Body of pancreas (tissue), 4 donors: ENCODE measurements at regions not wholly inside any gene's neighbourhood (a gene's known extent, or its start where the extent isn't known, plus 50 kb on each side); places are given as distances from the start of the nearest gene placed in this dataset.

Experiments
- ATAC-seq: fragments of 150-250 bp; one replicate; pipeline ENCODE4 v1.9.1; 2016
- DNase-seq, 4 donors: peaks; one replicate each; pipeline ENCODE4 v3.0.0-alpha.2; 2019
- H3K27ac ChIP-seq, 4 donors: fragments of 200-600 bp; sonication (generic); 1 replicate in 3 of 4; 2 replicates in 1 of 4; pipeline versions ENCODE4 v1.5.1 to v1.6.1; 2016 to 2019; ENCODE audit warnings: mild to moderate bottlenecking in 1 of 4, mixed read lengths in 1 of 4, moderate library complexity in 1 of 4
- H3K27me3 ChIP-seq, 2 donors: fragments of 200-600 bp; sonication (generic); one replicate each; pipeline ENCODE4 v1.6.0; 2016; ENCODE audit warnings: mild to moderate bottlenecking in 1 of 2
- H3K36me3 ChIP-seq, 2 donors: fragments of 200-600 bp; sonication (generic); replicated peaks in 1 of 2; 2 replicates each; pipeline ENCODE4 v1.5.1; 2016; ENCODE audit warnings: low read depth in 2 of 2; ENCODE audit not compliant: insufficient read depth in 1 of 2
- H3K4me1 ChIP-seq: fragments of 200-600 bp; sonication (generic); one replicate; pipeline ENCODE4 v1.6.0; 2016
- H3K4me3 ChIP-seq, 2 donors: fragments of 200-600 bp; sonication (generic); 1 replicate in 1 of 2; 2 replicates in 1 of 2; pipeline ENCODE4 v1.5.1; 2016 to 2019
- H3K9me3 ChIP-seq, 3 donors: fragments of 200-600 bp; sonication (generic); 1 replicate in 2 of 3; 2 replicates in 1 of 3; pipeline ENCODE4 v1.5.1; 2016
- POLR2A ChIP-seq, 3 donors: fragments of 450-650 bp; IDR thresholded peaks; one replicate each; pipeline ENCODE4 v1.6.1; 2016; ENCODE audit warnings: antibody characterized with exemption in 3 of 3, mild to moderate bottlenecking in 2 of 3
- WGBS, 2 donors: methylation state at CpG; one replicate each; pipeline ENCODE4 v1.1.5; 2017; 5-methylcytosine and 5-hydroxymethylcytosine counted together
- intact Hi-C: fragments of 100-400 bp; cut with DNase I; formaldehyde crosslinking; loops from one replicate; pipeline ENCODE4 v1.15.1; 2023
- TF ChIP-seq, protein P1 (sequence below), 7 experiments: fragments of 450-650 bp in 4 of 7; fragments of 200-600 bp in 3 of 7; sonication (generic) in 3 of 7; IDR thresholded peaks; one replicate each; pipeline ENCODE4 v1.5.1; 2016 to 2019; ENCODE audit warnings: antibody characterized with exemption in 7 of 7

- Histone ChIP-seq H3K9me3 (no peaks in the 10 kb centered on the region), H3K4me3 (no peak overlapping the region), H3K36me3 (no peaks in the 10 kb centered on the region), H3K4me1 (no peaks in the 10 kb centered on the region), H3K27ac (no peak overlapping the region), H3K27me3 (no peaks in the 10 kb centered on the region)
- intact Hi-C loops, result no loop called here
- ATAC-seq (no peak), DNase-seq (no peak)
- TF ChIP-seq, protein P1, sequence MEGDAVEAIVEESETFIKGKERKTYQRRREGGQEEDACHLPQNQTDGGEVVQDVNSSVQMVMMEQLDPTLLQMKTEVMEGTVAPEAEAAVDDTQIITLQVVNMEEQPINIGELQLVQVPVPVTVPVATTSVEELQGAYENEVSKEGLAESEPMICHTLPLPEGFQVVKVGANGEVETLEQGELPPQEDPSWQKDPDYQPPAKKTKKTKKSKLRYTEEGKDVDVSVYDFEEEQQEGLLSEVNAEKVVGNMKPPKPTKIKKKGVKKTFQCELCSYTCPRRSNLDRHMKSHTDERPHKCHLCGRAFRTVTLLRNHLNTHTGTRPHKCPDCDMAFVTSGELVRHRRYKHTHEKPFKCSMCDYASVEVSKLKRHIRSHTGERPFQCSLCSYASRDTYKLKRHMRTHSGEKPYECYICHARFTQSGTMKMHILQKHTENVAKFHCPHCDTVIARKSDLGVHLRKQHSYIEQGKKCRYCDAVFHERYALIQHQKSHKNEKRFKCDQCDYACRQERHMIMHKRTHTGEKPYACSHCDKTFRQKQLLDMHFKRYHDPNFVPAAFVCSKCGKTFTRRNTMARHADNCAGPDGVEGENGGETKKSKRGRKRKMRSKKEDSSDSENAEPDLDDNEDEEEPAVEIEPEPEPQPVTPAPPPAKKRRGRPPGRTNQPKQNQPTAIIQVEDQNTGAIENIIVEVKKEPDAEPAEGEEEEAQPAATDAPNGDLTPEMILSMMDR (IDR thresholded peaks at IDR 0.05), result no peak
- whole genome bisulfite sequencing, 2 donors, result 89 to 90% methylated on average over 3 of the region's 3 CpGs
Measured at GRCh38 chr2:158049129-158049855, 52.4 kb upstream of the UPP2 start.

GRCh38 chr2:158048327-158048726 is 53.3 kb upstream of the UPP2 start:
- H3K4me1 ChIP-seq, result no peaks in the 10 kb centered on the region

GRCh38 chr2:158047156-158047611 is 54.5 kb upstream of the UPP2 start:
- no peak overlapping the region for H3K27ac ChIP-seq
- WGBS, 2 donors, result 70 to 72% methylated on average over 5 of the region's 5 CpGs
- TF ChIP-seq POLR2A (IDR thresholded peaks at IDR 0.05), result no peak
- TF ChIP-seq, protein P1 (IDR thresholded peaks at IDR 0.05), result no peak
- ATAC-seq (no peak), DNase-seq (no peak)
- intact Hi-C loops, result no loop called here
- H3K4me3 ChIP-seq, result no peak overlapping the region
- H3K4me1 ChIP-seq, result no peaks in the 10 kb centered on the region
- H3K9me3 ChIP-seq, result no peaks in the 10 kb centered on the region
- no peaks in the 10 kb centered on the region for H3K36me3 ChIP-seq
- no peaks in the 10 kb centered on the region for H3K27me3 ChIP-seq

More at GRCh38 chr2:158048327-158048726, 53.3 kb upstream of the UPP2 start:
- ATAC-seq, result no peak
- DNase-seq, result no peak
- Histone ChIP-seq H3K4me3 (no peak overlapping the region), H3K27me3 (no peaks in the 10 kb centered on the region), H3K27ac (no peak overlapping the region), H3K9me3 (no peaks in the 10 kb centered on the region), H3K36me3 (no peaks in the 10 kb centered on the region)
- TF ChIP-seq POLR2A (IDR thresholded peaks at IDR 0.05), result no peak
- TF ChIP-seq, protein P1 (IDR thresholded peaks at IDR 0.05), result no peak
- intact Hi-C loops, result no loop called here
- WGBS, 2 donors, result 80 to 86% methylated on average over 3 of the region's 3 CpGs

DNA sequence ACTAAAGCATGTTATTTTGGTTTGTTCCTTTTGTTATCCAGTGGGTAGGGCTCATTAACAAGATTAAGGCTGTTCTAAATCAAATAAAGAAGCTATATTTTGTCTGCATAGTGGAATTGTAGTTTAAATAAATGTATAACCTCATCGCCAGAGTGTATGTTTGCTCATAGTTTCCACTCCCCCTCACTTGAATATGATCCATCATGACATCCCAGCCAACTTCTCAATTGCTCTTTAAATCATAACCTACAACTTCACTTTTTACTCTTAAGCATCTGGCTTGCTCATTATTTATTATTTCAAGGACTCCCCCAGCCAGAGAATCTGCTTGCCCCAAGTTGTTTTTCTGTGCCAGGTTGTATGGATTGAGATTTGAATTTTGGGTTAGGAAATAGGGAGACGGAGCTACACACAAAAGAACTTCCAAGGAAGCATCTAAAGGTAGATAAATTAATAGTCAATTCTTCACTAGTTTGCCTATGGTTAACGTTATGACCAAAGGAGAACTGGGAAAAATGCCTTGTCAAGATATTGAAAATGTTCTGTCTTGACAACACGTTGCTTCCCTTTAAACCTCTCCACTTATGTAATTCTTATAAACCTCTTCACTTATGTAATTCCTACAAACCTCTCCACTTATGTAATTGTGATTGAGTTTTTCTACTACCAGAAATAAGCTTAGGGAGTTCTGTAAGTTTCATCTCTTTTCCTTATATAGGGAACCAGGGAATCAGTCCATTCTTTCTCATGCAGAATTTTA is 55.4 kb upstream of the UPP2 start:
- intact Hi-C loops, result no loop called here

More for the DNA sequence above, 55.4 kb upstream of the UPP2 start:
- Histone ChIP-seq H3K27ac (no peak overlapping the region), H3K27me3 (no peaks in the 10 kb centered on the region), H3K9me3 (no peaks in the 10 kb centered on the region), H3K4me3 (no peak overlapping the region), H3K36me3 (no peaks in the 10 kb centered on the region), H3K4me1 (no peaks in the 10 kb centered on the region)
- ATAC-seq (no peak), DNase-seq (no peak)
- TF ChIP-seq, protein P1 (IDR thresholded peaks at IDR 0.05), result no peak
- TF ChIP-seq POLR2A (IDR thresholded peaks at IDR 0.05), result no peak
- 59 to 65% methylated on average over 4 of the region's 4 CpGs for WGBS, 2 donors
